ENCODE measurements at regions not wholly inside any gene's neighbourhood (a gene's known extent, or its start where the extent isn't known, plus 50 kb on each side); places are given as distances from the start of the nearest gene placed in this dataset.

- dilution Hi-C loops (cut with HindIII; ENCODE audit: low sequenced_read_pairs, unreplicated experiment), result no loop called here
Measured at GRCh38 chr6:25056130-25056529, 120.4 kb upstream of the RIPOR2 start.

More at GRCh38 chr6:25056130-25056529, 120.4 kb upstream of the RIPOR2 start:
- Histone ChIP-seq H4K91ac (ENCODE audit: insufficient read depth, low read depth, low read length) (peak overlapping the region; percentile 85), H4K8ac (ENCODE audit: low read depth in 2 of 2, low read length in 2 of 2) (peak overlapping the region; percentile 15 to 59; a peak in 2 of 4 replicates), H3K4me3 (ENCODE audit: insufficient read depth, low read depth, low read length) (no peak overlapping the region), H2AK9ac (replicated peaks; ENCODE audit: low read depth, low read length, poor library complexity) (peak overlapping the region; percentile 56), H3K9me3 (ENCODE audit: control insufficient read depth, insufficient read depth, low read length) (no peaks in the 10 kb centered on the region), H3K4ac (ENCODE audit: low read depth, low read length) (peak overlapping the region; percentile 44), H3K27ac (ENCODE audit: insufficient read depth, low read length) (peak overlapping the region; percentile 62; the same call in 1 of the 2 replicates), H3K56ac (ENCODE audit: extremely low read depth, insufficient read depth, low read length) (no peak overlapping the region), H3K18ac (ENCODE audit: low read depth, low read length) (peak overlapping the region; percentile 15), H3K9me1 (ENCODE audit: insufficient read depth, low read length) (peaks cover 21% of the 10 kb centered on the region), H2BK120ac (ENCODE audit: low read depth, low read length) (peak overlapping the region; percentile 72), H4K20me1 (ENCODE audit: insufficient read depth, low read length) (no peaks in the 10 kb centered on the region), H3K27me3 (ENCODE audit: control insufficient read depth, insufficient read depth, low read length) (no peaks in the 10 kb centered on the region), H2BK15ac (ENCODE audit: low read depth, low read length) (peak overlapping the region; percentile 97), H3K4me1 (ENCODE audit: control insufficient read depth, insufficient read depth, low read length) (peaks cover 31% of the 10 kb centered on the region), H4K5ac (ENCODE audit: low read depth, low read length) (peak overlapping the region; percentile 57), H3K9ac (ENCODE audit: low read depth, low read length) (no peak overlapping the region), H3K79me1 (ENCODE audit: low read depth in 1 of 2, low read length in 2 of 2) (no peaks in the 10 kb centered on the region), H3K23ac (ENCODE audit: low read depth, low read length) (no peak overlapping the region), H3K14ac (replicated peaks; ENCODE audit: low read depth, low read length) (peak overlapping the region; percentile 62; the same call in 1 of the 2 replicates), H3K4me2 (ENCODE audit: low read depth, low read length) (no peak overlapping the region), H2AFZ (replicated peaks; ENCODE audit: low read length, poor library complexity) (peak overlapping the region; percentile 45), H3K36me3 (ENCODE audit: control insufficient read depth, insufficient read depth, low read length) (no peaks in the 10 kb centered on the region), H2BK20ac (ENCODE audit: low read depth, low read length) (peak overlapping the region; percentile 51), H2AK5ac (ENCODE audit: low read depth, low read length) (peak overlapping the region; percentile 96), H2BK5ac (ENCODE audit: low read depth, low read length, poor library complexity, severe bottlenecking) (peak overlapping the region; percentile 41)
- DNase-seq, result no peak
- no peak for TF ChIP-seq POLR2A (IDR thresholded peaks at IDR 0.05; ENCODE audit: low read depth, low read length)
- TF ChIP-seq RCOR1 (IDR thresholded peaks at IDR 0.05; ENCODE audit: insufficient replicate concordance, low read length), result no peak
- no peak for TF ChIP-seq RAD21 (IDR thresholded peaks at IDR 0.05; ENCODE audit: low read length)
- no peak for TF ChIP-seq ELK1 (IDR thresholded peaks at IDR 0.05; ENCODE audit: borderline replicate concordance, low read depth, low read length)
- TF ChIP-seq CEBPB (IDR thresholded peaks at IDR 0.05; ENCODE audit: low read depth, low read length), result no peak
- no peak for TF ChIP-seq USF2 (IDR thresholded peaks at IDR 0.05; ENCODE audit: low read depth, low read length)
- TF ChIP-seq CHD1 (IDR thresholded peaks at IDR 0.05; ENCODE audit: low read depth, low read length), result no peak
- TF ChIP-seq MAZ (IDR thresholded peaks at IDR 0.05; ENCODE audit: borderline replicate concordance, low read depth, low read length), result no peak
- TF ChIP-seq RFX5 (IDR thresholded peaks at IDR 0.05; ENCODE audit: low read depth, low read length), result no peak
- TF ChIP-seq MAFK (IDR thresholded peaks at IDR 0.05; ENCODE audit: low read depth, low read length), result no peak
- no peak for TF ChIP-seq SMC3 (IDR thresholded peaks at IDR 0.05; ENCODE audit: low read depth, low read length)
- TF ChIP-seq NFE2L2 (IDR thresholded peaks at IDR 0.05; ENCODE audit: low read depth, low read length), result no peak
- TF ChIP-seq FOS (IDR thresholded peaks at IDR 0.05; ENCODE audit: low read depth, low read length), result no peak
- TF ChIP-seq BHLHE40 (IDR thresholded peaks at IDR 0.05; ENCODE audit: low read depth, low read length), result no peak
- no peak for TF ChIP-seq CTCF (conservative IDR thresholded peaks at IDR 0.05; ENCODE audit: low read depth, low read length)
- no peak for TF ChIP-seq MXI1 (IDR thresholded peaks at IDR 0.05; ENCODE audit: borderline replicate concordance, low read depth, low read length)
- no TSS peak for BruUV-seq (replicated peaks)
- CTCF ChIA-PET, result no interaction called here
- POLR2A ChIA-PET (ENCODE audit: unreplicated experiment), result no interaction called here
- in situ Hi-C loops (cut with MboI; ENCODE audit: low sequenced_read_pairs) (no loop called here), intact Hi-C loops (cut with micrococcal nuclease) (no loop called here)
- no peak for ATAC-seq (ENCODE audit: low read depth)
- WGBS, 2 experiments (ENCODE audit: extremely low coverage in 2 of 2, insufficient read length in 1 of 2), result no CpG with 5 or more reads among the region's 3 CpGs

Data from IMR-90 (cell line).